Fibroblast of villous mesenchyme (primary cell): ENCODE measurements at regions not wholly inside any gene's neighbourhood (a gene's known extent, or its start where the extent isn't known, plus 50 kb on each side); places are given as distances from the start of the nearest gene placed in this dataset.
A peak's percentile ranks its signal among the peaks of the same experiment; 100 is the strongest.
"Not testable (repeated sequence)": the region's sequence is repeated elsewhere in the genome, so short reads cannot be mapped to it uniquely, and the experiment has no call there.

ENCODE experiments used
- DNase-seq: peaks from one replicate; pipeline ENCODE4 v3.0.0-alpha.2; 2010; ENCODE audit warnings: low read depth
- H3K4me3 ChIP-seq: 2 replicates; pipeline ENCODE4 v1.5.1; 2011; ENCODE audit warnings: low read depth, mild to moderate bottlenecking, low read length
- CTCF ChIP-seq: IDR thresholded peaks from 2 replicates; pipeline ENCODE4 v1.5.1; 2012; ENCODE audit warnings: low read depth, mild to moderate bottlenecking, low read length; ENCODE audit not compliant: insufficient read depth

- TF ChIP-seq CTCF = no peak
- no peak for DNase-seq
- no peak overlapping the region for H3K4me3 ChIP-seq
Observed at GRCh38 chr5:83404182-83404716, 67.3 kb upstream of the VCAN start.

GRCh38 chr5:83405662-83406061 is 65.9 kb upstream of the VCAN start:
- no peak overlapping the region for H3K4me3 ChIP-seq
- TF ChIP-seq CTCF = no peak
- no peak for DNase-seq

DNA sequence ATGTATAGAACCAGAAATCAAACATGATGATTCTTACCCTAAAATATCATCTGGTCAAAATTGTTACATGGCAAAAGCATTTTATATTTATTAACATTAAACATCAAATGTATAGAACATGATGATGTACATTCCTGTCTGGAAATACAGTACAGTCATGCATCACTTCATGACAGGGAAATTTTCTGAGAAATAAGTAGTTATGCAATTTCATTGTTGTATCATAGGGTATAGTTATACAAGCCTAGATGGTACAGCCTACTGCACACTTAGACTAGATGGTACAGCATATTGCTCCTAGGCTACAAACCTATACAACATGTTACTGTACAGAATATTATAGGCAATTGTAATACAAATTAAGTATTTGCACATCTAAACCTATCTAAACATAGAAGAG is 64.6 kb upstream of the VCAN start:
- H3K4me3 ChIP-seq = no peak overlapping the region
- TF ChIP-seq CTCF = no peak
- DNase-seq = no peak

DNA sequence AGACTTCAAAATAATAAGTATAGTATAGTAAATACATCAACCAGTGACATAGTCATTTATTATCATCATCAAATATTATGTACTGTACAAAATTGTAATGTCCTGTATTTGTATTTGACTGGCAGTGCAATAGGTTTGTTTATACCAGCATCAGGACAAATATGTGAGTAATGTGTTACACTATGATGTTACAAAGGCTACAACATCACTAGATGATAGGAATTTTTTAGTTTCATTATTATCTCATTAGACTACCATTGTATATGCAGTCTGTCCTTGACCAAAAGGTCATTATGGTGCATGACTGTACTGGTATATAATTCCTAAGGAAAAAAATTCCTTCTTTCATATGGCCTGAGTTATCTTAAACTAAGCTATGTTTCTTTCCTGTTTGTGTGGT is 63.6 kb upstream of the VCAN start:
- no peak overlapping the region for H3K4me3 ChIP-seq
- no peak for TF ChIP-seq CTCF
- DNase-seq = no peak

- DNase-seq = no peak
- no peak for TF ChIP-seq CTCF
Observed at GRCh38 chr5:83408719-83409118, 62.8 kb upstream of the VCAN start.

DNA sequence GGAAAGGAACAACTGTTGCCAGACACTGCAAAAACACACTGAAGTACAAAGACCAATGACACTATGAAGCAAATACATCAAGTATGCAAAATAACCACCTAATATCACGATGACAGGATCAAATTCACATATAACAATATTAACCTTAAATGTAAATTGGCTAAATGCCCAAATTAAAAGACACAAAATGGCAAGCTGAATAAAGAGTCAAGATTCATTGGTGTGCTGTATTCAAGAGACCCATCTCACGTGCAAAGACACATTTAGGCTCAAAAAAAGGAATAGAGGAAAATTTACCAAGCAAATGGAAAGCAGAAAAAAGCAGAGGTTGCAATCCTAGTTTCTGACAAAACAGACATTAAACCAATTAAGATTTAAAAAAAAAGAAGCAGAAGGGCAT is 61.8 kb upstream of the VCAN start:
- not testable (repeated sequence) for DNase-seq, H3K4me3 ChIP-seq

More at GRCh38 chr5:83408719-83409118, 62.8 kb upstream of the VCAN start:
- H3K4me3 ChIP-seq = no peak overlapping the region

DNA sequence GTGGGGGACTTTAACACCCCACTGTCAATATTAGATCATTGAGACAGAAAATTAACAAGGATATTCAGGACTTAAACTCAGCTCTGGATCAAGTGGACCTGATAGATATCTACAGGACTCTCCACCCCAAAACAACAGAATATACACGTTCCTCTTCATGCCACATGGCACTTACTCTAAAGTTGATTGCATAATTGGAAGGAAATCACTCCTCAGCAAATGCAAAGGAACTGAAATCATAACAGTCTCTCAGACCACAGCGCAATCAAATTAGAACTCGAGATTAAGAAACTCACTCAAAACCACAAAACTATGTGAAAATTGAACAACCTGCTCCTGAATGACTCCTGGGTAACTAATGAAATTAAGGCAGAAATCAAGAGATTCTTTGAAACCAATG is 61.2 kb upstream of the VCAN start:
- DNase-seq, H3K4me3 ChIP-seq: not testable (repeated sequence)

GRCh38 chr5:83414601-83415000 is 56.9 kb upstream of the VCAN start:
- no peak for TF ChIP-seq CTCF
- DNase-seq = peak; percentile 55
- H3K4me3 ChIP-seq = no peak overlapping the region
